ENCODE measurements at regions not wholly inside any gene's neighbourhood (a gene's known extent, or its start where the extent isn't known, plus 50 kb on each side); places are given as distances from the start of the nearest gene placed in this dataset.

DNA sequence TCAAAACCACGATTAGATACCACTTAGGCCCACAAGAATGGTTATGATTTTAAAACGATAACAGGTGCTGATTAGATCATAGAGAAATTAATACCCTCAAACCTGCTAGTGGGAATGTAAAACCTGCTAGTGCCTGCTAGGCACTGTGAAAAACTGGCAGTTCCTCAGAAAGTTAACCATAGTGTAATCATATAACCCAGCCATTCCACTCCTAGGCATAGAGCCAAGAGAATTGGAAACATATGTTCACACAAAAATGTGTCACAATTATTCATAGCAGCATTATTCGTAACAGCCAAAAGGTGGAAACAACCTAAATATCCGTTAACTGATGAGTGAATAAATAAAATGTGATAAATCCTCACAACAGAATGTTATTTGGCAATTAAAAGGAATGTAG is 122.2 kb upstream of the SYN3 start:
- TF ChIP-seq, protein P1, sequence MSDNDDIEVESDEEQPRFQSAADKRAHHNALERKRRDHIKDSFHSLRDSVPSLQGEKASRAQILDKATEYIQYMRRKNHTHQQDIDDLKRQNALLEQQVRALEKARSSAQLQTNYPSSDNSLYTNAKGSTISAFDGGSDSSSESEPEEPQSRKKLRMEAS (CRISPR knock-in tag; IDR thresholded peaks at IDR 0.05): no peak
- TF ChIP-seq, protein P2, sequence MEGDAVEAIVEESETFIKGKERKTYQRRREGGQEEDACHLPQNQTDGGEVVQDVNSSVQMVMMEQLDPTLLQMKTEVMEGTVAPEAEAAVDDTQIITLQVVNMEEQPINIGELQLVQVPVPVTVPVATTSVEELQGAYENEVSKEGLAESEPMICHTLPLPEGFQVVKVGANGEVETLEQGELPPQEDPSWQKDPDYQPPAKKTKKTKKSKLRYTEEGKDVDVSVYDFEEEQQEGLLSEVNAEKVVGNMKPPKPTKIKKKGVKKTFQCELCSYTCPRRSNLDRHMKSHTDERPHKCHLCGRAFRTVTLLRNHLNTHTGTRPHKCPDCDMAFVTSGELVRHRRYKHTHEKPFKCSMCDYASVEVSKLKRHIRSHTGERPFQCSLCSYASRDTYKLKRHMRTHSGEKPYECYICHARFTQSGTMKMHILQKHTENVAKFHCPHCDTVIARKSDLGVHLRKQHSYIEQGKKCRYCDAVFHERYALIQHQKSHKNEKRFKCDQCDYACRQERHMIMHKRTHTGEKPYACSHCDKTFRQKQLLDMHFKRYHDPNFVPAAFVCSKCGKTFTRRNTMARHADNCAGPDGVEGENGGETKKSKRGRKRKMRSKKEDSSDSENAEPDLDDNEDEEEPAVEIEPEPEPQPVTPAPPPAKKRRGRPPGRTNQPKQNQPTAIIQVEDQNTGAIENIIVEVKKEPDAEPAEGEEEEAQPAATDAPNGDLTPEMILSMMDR (IDR thresholded peaks at IDR 0.05): no peak

Data from WTC11 (cell line).